CD14-positive monocyte (primary cell): ENCODE measurements at regions not wholly inside any gene's neighbourhood (a gene's known extent, or its start where the extent isn't known, plus 50 kb on each side); places are given as distances from the start of the nearest gene placed in this dataset.

Experiments used
- DNase-seq, 3 donors: peaks; one replicate each; pipeline ENCODE4 v3.0.0-alpha.2; 2011 to 2022
- H2AFZ ChIP-seq: 2 replicates; pipeline ENCODE4 v1.6.0; 2012; ENCODE audit warnings: mild to moderate bottlenecking, low read depth, low read length, inconsistent platforms; ENCODE audit not compliant: insufficient read depth, poor library complexity, severe bottlenecking
- H3K27ac ChIP-seq, 2 donors: 1 replicate in 1 of 2; 2 replicates in 1 of 2; pipeline ENCODE4 v1.5.1; 2012 to 2013; ENCODE audit warnings: low read length in 2 of 2, control low read depth in 1 of 2, inconsistent platforms in 1 of 2, low read depth in 1 of 2, mild to moderate bottlenecking in 1 of 2
- H3K27me3 ChIP-seq, 2 donors: one replicate each; pipeline versions ENCODE4 v1.6.0 to v1.6.1; 2011 to 2013; ENCODE audit warnings: low read length in 2 of 2; ENCODE audit not compliant: control insufficient read depth in 2 of 2, insufficient read depth in 2 of 2
- H3K36me3 ChIP-seq, 2 donors: replicated peaks in 1 of 2; 1 replicate in 1 of 2; 2 replicates in 1 of 2; pipeline versions ENCODE4 v1.5.1 to v1.6.1; 2012 to 2013; ENCODE audit warnings: low read length in 2 of 2, control low read depth in 1 of 2, inconsistent platforms in 1 of 2, mild to moderate bottlenecking in 1 of 2; ENCODE audit not compliant: insufficient read depth in 2 of 2, control insufficient read depth in 1 of 2
- H3K4me1 ChIP-seq, 2 donors: 1 replicate in 1 of 2; 2 replicates in 1 of 2; pipeline versions ENCODE4 v1.5.1 to v1.6.1; 2012 to 2013; ENCODE audit warnings: low read length in 2 of 2, control low read depth in 1 of 2, inconsistent platforms in 1 of 2, mild to moderate bottlenecking in 1 of 2, moderate library complexity in 1 of 2; ENCODE audit not compliant: insufficient read depth in 2 of 2, control insufficient read depth in 1 of 2
- H3K4me2 ChIP-seq: replicated peaks from 2 replicates; pipeline ENCODE3; 2012; ENCODE audit warnings: low read length, moderate library complexity, mild to moderate bottlenecking; ENCODE audit not compliant: poor library complexity, severe bottlenecking; ENCODE audit errors: extremely low read depth
- H3K4me3 ChIP-seq, 3 experiments: fragments of 200-600 bp in 1 of 3; sonication (generic) in 1 of 3; replicated peaks in 1 of 3; 1 replicate in 2 of 3; 2 replicates in 1 of 3; pipeline ENCODE4 v1.5.1; 2011 to 2013; ENCODE audit warnings: low read length in 3 of 3, mild to moderate bottlenecking in 3 of 3, control low read depth in 2 of 3, low read depth in 2 of 3, inconsistent platforms in 1 of 3, moderate library complexity in 1 of 3
- H3K79me2 ChIP-seq: 2 replicates; pipeline ENCODE4 v1.6.0; 2012; ENCODE audit warnings: mild to moderate bottlenecking, control low read depth, inconsistent platforms, low read length, moderate library complexity; ENCODE audit not compliant: insufficient read depth
- H3K9ac ChIP-seq: 2 replicates; pipeline ENCODE4 v1.6.0; 2017; ENCODE audit warnings: low read length, mild to moderate bottlenecking; ENCODE audit not compliant: insufficient read depth, poor library complexity, severe bottlenecking
- H3K9me3 ChIP-seq, 2 donors: replicated peaks in 1 of 2; 1 replicate in 1 of 2; 2 replicates in 1 of 2; pipeline versions ENCODE4 v1.5.1 to v1.6.1; 2012 to 2013; ENCODE audit warnings: low read length in 2 of 2, control low read depth in 1 of 2; ENCODE audit not compliant: control insufficient read depth in 1 of 2, insufficient read depth in 1 of 2
- H4K20me1 ChIP-seq: 2 replicates; pipeline ENCODE4 v1.6.0; 2012; ENCODE audit warnings: mild to moderate bottlenecking, low read length, control low read depth, moderate library complexity; ENCODE audit not compliant: insufficient read depth
- H3K27ac Mint-ChIP-seq, 7 donors: one replicate each; pipeline ENCODE4 v1.8.0; 2020; ENCODE audit warnings: mild to moderate bottlenecking in 7 of 7, mixed read lengths in 7 of 7, moderate library complexity in 6 of 7, inconsistent platforms in 2 of 7
- H3K27me3 Mint-ChIP-seq, 3 donors: one replicate each; pipeline ENCODE4 v1.8.0; 2021 to 2022; ENCODE audit warnings: low read depth in 3 of 3, mild to moderate bottlenecking in 3 of 3, mixed read lengths in 3 of 3, moderate library complexity in 3 of 3, inconsistent platforms in 1 of 3
- H3K36me3 Mint-ChIP-seq, 2 donors: one replicate each; pipeline ENCODE4 v1.8.0; 2020; ENCODE audit warnings: mixed read lengths in 2 of 2, inconsistent platforms in 1 of 2, mild to moderate bottlenecking in 1 of 2
- H3K4me1 Mint-ChIP-seq: one replicate; pipeline ENCODE4 v1.8.0; 2020; ENCODE audit warnings: mild to moderate bottlenecking, mixed read lengths
- H3K4me3 Mint-ChIP-seq, 2 donors: one replicate each; pipeline ENCODE4 v1.8.0; 2020; ENCODE audit warnings: mild to moderate bottlenecking in 2 of 2, mixed read lengths in 2 of 2, moderate library complexity in 1 of 2
- H3K9me3 Mint-ChIP-seq, 7 donors: one replicate each; pipeline ENCODE4 v1.8.0; 2020 to 2022; ENCODE audit warnings: mixed read lengths in 7 of 7, mild to moderate bottlenecking in 6 of 7, moderate library complexity in 6 of 7, inconsistent platforms in 2 of 7
- CTCF ChIP-seq: fragments of 200-600 bp; IDR thresholded peaks from one replicate; pipeline ENCODE4 v1.8.0; 2022; ENCODE audit warnings: antibody characterized with exemption, mild to moderate bottlenecking
- WGBS: methylation state at CpG from one replicate; pipeline ENCODE4 v1.1.5; 2013; ENCODE audit warnings: missing lambda C conversion rate; ENCODE audit not compliant: insufficient coverage; 5-methylcytosine and 5-hydroxymethylcytosine counted together
- intact Hi-C, 2 donors: fragments of 100-400 bp; cut with micrococcal nuclease; formaldehyde crosslinking; loops; one replicate each; pipeline versions ENCODE4 v1.15.0 to v1.15.1; 2023

DNA sequence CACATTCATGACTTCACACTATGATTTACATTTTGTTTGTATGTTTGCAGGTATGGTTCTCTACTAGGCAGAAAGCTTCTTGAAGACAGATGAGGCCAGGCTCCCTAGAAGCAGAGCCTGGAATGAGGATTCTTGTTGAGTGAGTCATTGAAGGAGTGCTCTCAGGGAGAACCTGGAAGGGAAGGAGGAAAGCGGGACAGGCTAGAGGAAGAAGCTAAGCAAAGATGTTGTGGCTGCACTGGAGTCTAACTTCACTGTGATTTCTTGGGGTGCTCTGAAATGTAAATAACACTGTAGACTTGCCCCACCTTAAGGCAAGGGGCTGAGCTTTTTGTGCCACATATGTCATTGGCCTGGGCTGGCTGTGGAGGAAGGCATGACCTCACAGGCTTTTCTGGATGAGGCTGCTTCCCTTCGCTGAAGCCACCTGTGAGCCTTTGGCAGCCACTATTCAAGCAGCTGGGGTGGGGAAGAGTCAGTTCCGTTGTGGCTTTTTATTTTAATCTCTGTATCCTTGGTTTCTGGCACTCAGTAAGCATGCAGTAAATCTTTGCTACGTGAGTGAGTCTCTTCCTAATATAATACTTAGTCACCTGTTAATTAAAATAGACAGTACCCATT lies 307.3 kb downstream of the SV2B start:
- Histone ChIP-seq H3K27ac (no peak overlapping the region), H4K20me1 (no peaks in the 10 kb centered on the region), H3K4me2 (no peak overlapping the region), H3K79me2 (no peaks in the 10 kb centered on the region), H3K9ac (no peak overlapping the region), H3K9me3 (no peaks in the 10 kb centered on the region), H3K4me3 (no peak overlapping the region), H3K27me3 (no peaks in the 10 kb centered on the region), H3K36me3 (no peaks in the 10 kb centered on the region), H3K4me1 (peaks cover 3% of the 10 kb centered on the region in 2 donors), H2AFZ (no peak overlapping the region)
- intact Hi-C loops, result no loop called here
- H3K4me1 Mint-ChIP-seq, result peaks cover 5% of the 10 kb centered on the region
- WGBS, result 50% methylated on average over 2 of the region's 4 CpGs
- DNase-seq, result no peak
- H3K4me3 Mint-ChIP-seq, result no peak overlapping the region
- H3K9me3 Mint-ChIP-seq, result peaks cover 0 to 2% (median 0%) of the 10 kb centered on the region in 7 donors
- no peaks in the 10 kb centered on the region for H3K27me3 Mint-ChIP-seq
- H3K27ac Mint-ChIP-seq, result no peak overlapping the region
- no peak for TF ChIP-seq CTCF
- H3K36me3 Mint-ChIP-seq, result no peaks in the 10 kb centered on the region

DNA sequence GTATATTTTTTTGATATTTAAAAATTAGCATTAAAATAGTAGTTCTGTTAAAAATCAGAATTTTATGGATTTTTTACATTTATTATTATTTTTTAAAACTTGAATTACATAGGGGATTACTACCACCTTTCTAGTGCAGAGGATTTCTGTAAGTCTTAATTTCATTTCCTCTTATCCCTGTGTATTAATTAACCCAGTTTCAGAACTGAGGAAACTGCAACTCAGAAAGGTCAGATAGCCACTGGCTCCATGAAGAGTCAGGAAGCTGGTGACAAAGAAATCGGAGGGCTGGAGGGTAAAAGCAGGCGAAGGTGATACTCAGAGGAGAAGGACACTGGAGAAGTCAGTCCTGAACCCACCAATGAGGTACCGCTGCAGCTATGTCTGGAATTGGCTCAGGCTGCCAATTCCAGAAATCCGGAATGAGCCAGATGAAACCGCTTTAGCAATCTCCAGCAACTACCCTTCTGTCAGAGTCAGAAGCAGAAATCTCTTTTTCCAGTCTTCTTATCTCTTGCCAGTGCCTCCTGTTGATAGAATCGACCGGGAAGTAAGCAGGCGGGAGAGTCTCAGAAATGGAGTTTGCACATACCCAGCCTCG lies 308.5 kb downstream of the SV2B start:
- H3K4me1 ChIP-seq, result peaks cover 7% of the 10 kb centered on the region in 2 donors
- H3K27me3 Mint-ChIP-seq, result no peaks in the 10 kb centered on the region
- H3K4me1 Mint-ChIP-seq, result peaks cover 9% of the 10 kb centered on the region
- H3K27me3 ChIP-seq, result no peaks in the 10 kb centered on the region
- H3K9me3 Mint-ChIP-seq, result peaks cover 0 to 2% (median 0%) of the 10 kb centered on the region in 7 donors
- intact Hi-C loops, result no loop called here
- no peak for DNase-seq
- 64% methylated on average over 4 of the region's 9 CpGs for WGBS
- TF ChIP-seq CTCF, result no peak
- H3K79me2 ChIP-seq, result no peaks in the 10 kb centered on the region
- H3K9ac ChIP-seq, result no peak overlapping the region
- H3K36me3 Mint-ChIP-seq, result no peaks in the 10 kb centered on the region
- no peaks in the 10 kb centered on the region for H3K36me3 ChIP-seq
- no peak overlapping the region for H3K27ac Mint-ChIP-seq
- no peak overlapping the region for H3K4me2 ChIP-seq
- no peak overlapping the region for H3K4me3 Mint-ChIP-seq
- no peaks in the 10 kb centered on the region for H3K9me3 ChIP-seq
- no peak overlapping the region for H3K27ac ChIP-seq
- H4K20me1 ChIP-seq, result no peaks in the 10 kb centered on the region
- H2AFZ ChIP-seq, result no peak overlapping the region
- no peak overlapping the region for H3K4me3 ChIP-seq
